SK-N-SH (cell line): ENCODE measurements at regions not wholly inside any gene's neighbourhood (a gene's known extent, or its start where the extent isn't known, plus 50 kb on each side); places are given as distances from the start of the nearest gene placed in this dataset.

ENCODE experiments used
- CTCF ChIA-PET: fragments of 300-600, 350-600 bp; formaldehyde crosslinking; extraction: SDS; loops from one replicate; lab custom pipeline; 2021; lab: Yijun Ruan, JAX
- POLR2A ChIA-PET: fragments of 350-600 bp; sonication (Branson Sonifier 250); formaldehyde crosslinking; extraction: SDS; loops from one replicate; lab custom pipeline; 2020; ENCODE audit warnings: antibody characterized with exemption, inconsistent platforms; lab: Yijun Ruan, JAX
- DNase-seq: peaks from one replicate; pipeline ENCODE4 v3.0.0; 2012
- H2AFZ ChIP-seq: fragments of 200-600 bp; sonication (generic); 2 replicates; pipeline ENCODE4 v1.8.1; 2016; ENCODE audit warnings: antibody characterized with exemption, mild to moderate bottlenecking, low read depth
- H3F3A ChIP-seq: fragments of 200-600 bp; sonication (generic); replicated peaks from 2 replicates; pipeline ENCODE3; 2016; ENCODE audit warnings: antibody characterized with exemption, mild to moderate bottlenecking; ENCODE audit not compliant: insufficient read depth
- H3K27ac ChIP-seq, 2 experiments: fragments of 200-500 bp in 1 of 2; fragments of 200-600 bp in 1 of 2; sonication (Bioruptor generic) in 1 of 2; sonication (generic), shearing (Covaris generic) in 1 of 2; 2 replicates each; pipeline versions ENCODE4 v1.5.1 to v1.6.1; 2014 to 2016; ENCODE audit warnings: low read depth in 2 of 2, inconsistent platforms in 1 of 2, low read length in 1 of 2, mild to moderate bottlenecking in 1 of 2, mixed read lengths in 1 of 2
- H3K27me3 ChIP-seq: fragments of 200-600 bp; sonication (generic), shearing (Covaris generic); 2 replicates; pipeline ENCODE4 v1.6.1; 2016; ENCODE audit warnings: mixed run types; ENCODE audit not compliant: insufficient read depth
- H3K36me3 ChIP-seq, 2 experiments: fragments of 200-500 bp in 1 of 2; fragments of 200-600 bp in 1 of 2; sonication (Bioruptor generic) in 1 of 2; sonication (generic) in 1 of 2; replicated peaks in 1 of 2; 2 replicates each; pipeline versions ENCODE3 to v1.5.1; 2014 to 2016; ENCODE audit warnings: low read length in 1 of 2, mild to moderate bottlenecking in 1 of 2; ENCODE audit not compliant: insufficient read depth in 2 of 2, control insufficient read depth in 1 of 2
- H3K4me1 ChIP-seq, 2 experiments: fragments of 200-500 bp in 1 of 2; fragments of 200-600 bp in 1 of 2; sonication (Bioruptor generic) in 1 of 2; sonication (generic), shearing (Covaris generic) in 1 of 2; 2 replicates each; pipeline versions ENCODE4 v1.5.1 to v1.6.1; 2014 to 2016; ENCODE audit warnings: low read depth in 1 of 2, low read length in 1 of 2, mixed run types in 1 of 2; ENCODE audit not compliant: insufficient read depth in 2 of 2, control insufficient read depth in 1 of 2
- H3K4me2 ChIP-seq: fragments of 200-600 bp; sonication (generic), shearing (Covaris generic); 2 replicates; pipeline ENCODE4 v1.6.1; 2017; ENCODE audit warnings: mixed run types
- H3K4me3 ChIP-seq, 2 experiments: fragments of 200-500 bp in 1 of 2; fragments of 200-600 bp in 1 of 2; sonication (Bioruptor generic) in 1 of 2; sonication (generic), shearing (Covaris generic) in 1 of 2; 2 replicates each; pipeline versions ENCODE4 v1.5.1 to v1.8.1; 2014 to 2016; ENCODE audit warnings: low read depth in 2 of 2, inconsistent platforms in 1 of 2, low read length in 1 of 2, mild to moderate bottlenecking in 1 of 2, mixed read lengths in 1 of 2, moderate library complexity in 1 of 2
- H3K79me2 ChIP-seq: fragments of 200-600 bp; sonication (generic); 2 replicates; pipeline ENCODE4 v1.8.1; 2017; ENCODE audit warnings: mild to moderate bottlenecking; ENCODE audit not compliant: insufficient read depth
- H3K9ac ChIP-seq: fragments of 200-600 bp; sonication (generic); 2 replicates; pipeline ENCODE4 v1.6.1; 2017; ENCODE audit warnings: mixed run types
- H3K9me2 ChIP-seq: fragments of 200-600 bp; sonication (generic); 2 replicates; pipeline ENCODE4 v1.6.1; 2017; ENCODE audit warnings: mixed run types
- H3K9me3 ChIP-seq: fragments of 200-600 bp; sonication (generic); 2 replicates; pipeline ENCODE4 v1.6.1; 2017; ENCODE audit warnings: mixed run types, mild to moderate bottlenecking, moderate library complexity
- H4K20me1 ChIP-seq: fragments of 200-600 bp; sonication (generic); 2 replicates; pipeline ENCODE4 v1.6.1; 2017; ENCODE audit warnings: mild to moderate bottlenecking, mixed run types; ENCODE audit not compliant: insufficient read depth
- ELF1 ChIP-seq: IDR thresholded peaks from 2 replicates; pipeline ENCODE4 v1.4.0; 2012
- EZH2phosphoT487 ChIP-seq: fragments of 200-600 bp; sonication (generic); IDR thresholded peaks from 2 replicates; pipeline ENCODE4 v1.6.1; 2017; ENCODE audit warnings: low read depth, mixed run types, mild to moderate bottlenecking, antibody characterized with exemption, moderate library complexity, borderline replicate concordance
- FOXJ3 ChIP-seq: sonication (generic); formaldehyde crosslinking; IDR thresholded peaks from 2 replicates; pipeline ENCODE4 v1.5.1; 2020; ENCODE audit warnings: mild to moderate bottlenecking, missing genetic modification reagents
- MEF2A ChIP-seq: IDR thresholded peaks from 2 replicates; pipeline ENCODE4 v1.4.0; 2012; ENCODE audit warnings: low read depth, borderline replicate concordance
- NFIC ChIP-seq: IDR thresholded peaks from 2 replicates; pipeline ENCODE4 v1.4.0; 2012; ENCODE audit warnings: borderline replicate concordance
- NRF1 ChIP-seq: IDR thresholded peaks from 2 replicates; pipeline ENCODE4 v1.6.1; 2012; ENCODE audit warnings: low read depth, mild to moderate bottlenecking, low read length
- POLR2AphosphoS5 ChIP-seq: IDR thresholded peaks from 2 replicates; pipeline ENCODE4 v1.6.1; 2012; ENCODE audit warnings: low read depth, low read length
- RAD21 ChIP-seq: IDR thresholded peaks from 2 replicates; pipeline ENCODE4 v1.6.1; 2012; ENCODE audit warnings: mild to moderate bottlenecking, low read length
- RXRA ChIP-seq: IDR thresholded peaks from 2 replicates; pipeline ENCODE4 v1.4.0; 2012; ENCODE audit warnings: low read depth, mild to moderate bottlenecking, borderline replicate concordance
- SMC3 ChIP-seq: IDR thresholded peaks from 2 replicates; pipeline ENCODE4 v1.6.1; 2012; ENCODE audit warnings: low read depth, low read length, improper control_type of control experiment
- TAF1 ChIP-seq: IDR thresholded peaks from 2 replicates; pipeline ENCODE4 v1.6.1; 2012; ENCODE audit warnings: low read depth, mild to moderate bottlenecking, low read length, moderate library complexity, borderline replicate concordance
- WGBS: methylation state at CpG from one replicate; pipeline ENCODE4 v1.1.6; 2017; ENCODE audit warnings: low lambda C conversion rate; 5-methylcytosine and 5-hydroxymethylcytosine counted together
- TF ChIP-seq, protein P1 (sequence below): IDR thresholded peaks from 2 replicates; pipeline ENCODE4 v1.4.0; 2012; ENCODE audit warnings: low read depth
- TF ChIP-seq, protein P2 (sequence below): IDR thresholded peaks from 2 replicates; pipeline ENCODE4 v1.4.0; 2012; ENCODE audit warnings: low read depth, borderline replicate concordance
- TF ChIP-seq, protein P3 (sequence below): IDR thresholded peaks from 2 replicates; pipeline ENCODE4 v1.6.1; 2012; ENCODE audit warnings: mild to moderate bottlenecking, low read depth, low read length, moderate library complexity
- TF ChIP-seq, protein P4 (sequence below): fragments of 150-350 bp; IDR thresholded peaks from 2 replicates; pipeline ENCODE4 v1.6.1; 2017; ENCODE audit warnings: antibody characterized with exemption, low read length, low read depth, borderline replicate concordance
- TF ChIP-seq, protein P5 (sequence below): fragments of 200-600 bp; sonication (generic); IDR thresholded peaks from 2 replicates; pipeline ENCODE4 v1.6.1; 2017; ENCODE audit warnings: antibody characterized with exemption, mild to moderate bottlenecking, moderate library complexity
- TF ChIP-seq, protein P6 (sequence below): IDR thresholded peaks from 2 replicates; pipeline ENCODE4; 2012

DNA sequence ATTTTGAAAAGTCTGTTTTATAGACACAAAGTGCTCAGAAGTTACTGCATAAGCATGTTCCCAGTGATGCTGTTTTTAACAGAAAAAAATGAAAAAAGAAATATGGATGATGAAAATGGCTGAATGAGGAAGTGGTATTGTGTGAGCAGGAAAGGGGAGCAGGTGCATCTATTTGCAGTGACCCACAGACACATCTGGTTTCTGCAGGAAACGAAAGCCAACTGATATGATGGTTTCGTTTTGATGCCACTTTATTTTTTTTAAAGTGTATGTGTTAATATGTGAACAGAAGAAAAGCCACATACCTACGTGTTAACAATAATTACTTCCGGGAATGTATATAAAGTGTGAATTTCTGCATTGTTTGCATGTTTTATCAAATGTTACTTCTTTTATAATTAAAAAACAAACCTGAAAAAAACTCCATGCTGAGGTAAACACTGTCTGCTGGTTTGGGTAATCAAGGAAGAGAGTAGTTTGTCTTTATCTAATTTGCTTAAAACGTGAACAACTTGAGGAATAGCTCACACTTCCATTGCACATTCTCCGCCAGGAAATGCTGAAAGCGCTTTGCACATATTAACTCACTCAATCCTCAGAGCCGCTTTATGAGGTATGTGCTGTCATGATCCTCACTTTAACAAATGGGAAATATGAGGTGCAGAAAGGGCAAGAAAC lies 1335.9 kb downstream of the TBC1D22A start:
- WGBS, result 18% methylated on average over 8 of the region's 8 CpGs
- H3K79me2 ChIP-seq, result no peaks in the 10 kb centered on the region
- CTCF ChIA-PET, result no interaction called here
- DNase-seq, result no peak
- TF ChIP-seq NRF1, result no peak
- TF ChIP-seq ELF1, result no peak
- no peak for TF ChIP-seq TAF1
- TF ChIP-seq, protein P1, sequence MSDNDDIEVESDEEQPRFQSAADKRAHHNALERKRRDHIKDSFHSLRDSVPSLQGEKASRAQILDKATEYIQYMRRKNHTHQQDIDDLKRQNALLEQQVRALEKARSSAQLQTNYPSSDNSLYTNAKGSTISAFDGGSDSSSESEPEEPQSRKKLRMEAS, result no peak
- no peak for TF ChIP-seq POLR2AphosphoS5
- no peak for TF ChIP-seq FOXJ3 (CRISPR knock-in tag)
- TF ChIP-seq, protein P2, sequence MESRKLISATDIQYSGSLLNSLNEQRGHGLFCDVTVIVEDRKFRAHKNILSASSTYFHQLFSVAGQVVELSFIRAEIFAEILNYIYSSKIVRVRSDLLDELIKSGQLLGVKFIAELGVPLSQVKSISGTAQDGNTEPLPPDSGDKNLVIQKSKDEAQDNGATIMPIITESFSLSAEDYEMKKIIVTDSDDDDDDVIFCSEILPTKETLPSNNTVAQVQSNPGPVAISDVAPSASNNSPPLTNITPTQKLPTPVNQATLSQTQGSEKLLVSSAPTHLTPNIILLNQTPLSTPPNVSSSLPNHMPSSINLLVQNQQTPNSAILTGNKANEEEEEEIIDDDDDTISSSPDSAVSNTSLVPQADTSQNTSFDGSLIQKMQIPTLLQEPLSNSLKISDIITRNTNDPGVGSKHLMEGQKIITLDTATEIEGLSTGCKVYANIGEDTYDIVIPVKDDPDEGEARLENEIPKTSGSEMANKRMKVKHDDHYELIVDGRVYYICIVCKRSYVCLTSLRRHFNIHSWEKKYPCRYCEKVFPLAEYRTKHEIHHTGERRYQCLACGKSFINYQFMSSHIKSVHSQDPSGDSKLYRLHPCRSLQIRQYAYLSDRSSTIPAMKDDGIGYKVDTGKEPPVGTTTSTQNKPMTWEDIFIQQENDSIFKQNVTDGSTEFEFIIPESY, result no peak
- TF ChIP-seq, protein P3, sequence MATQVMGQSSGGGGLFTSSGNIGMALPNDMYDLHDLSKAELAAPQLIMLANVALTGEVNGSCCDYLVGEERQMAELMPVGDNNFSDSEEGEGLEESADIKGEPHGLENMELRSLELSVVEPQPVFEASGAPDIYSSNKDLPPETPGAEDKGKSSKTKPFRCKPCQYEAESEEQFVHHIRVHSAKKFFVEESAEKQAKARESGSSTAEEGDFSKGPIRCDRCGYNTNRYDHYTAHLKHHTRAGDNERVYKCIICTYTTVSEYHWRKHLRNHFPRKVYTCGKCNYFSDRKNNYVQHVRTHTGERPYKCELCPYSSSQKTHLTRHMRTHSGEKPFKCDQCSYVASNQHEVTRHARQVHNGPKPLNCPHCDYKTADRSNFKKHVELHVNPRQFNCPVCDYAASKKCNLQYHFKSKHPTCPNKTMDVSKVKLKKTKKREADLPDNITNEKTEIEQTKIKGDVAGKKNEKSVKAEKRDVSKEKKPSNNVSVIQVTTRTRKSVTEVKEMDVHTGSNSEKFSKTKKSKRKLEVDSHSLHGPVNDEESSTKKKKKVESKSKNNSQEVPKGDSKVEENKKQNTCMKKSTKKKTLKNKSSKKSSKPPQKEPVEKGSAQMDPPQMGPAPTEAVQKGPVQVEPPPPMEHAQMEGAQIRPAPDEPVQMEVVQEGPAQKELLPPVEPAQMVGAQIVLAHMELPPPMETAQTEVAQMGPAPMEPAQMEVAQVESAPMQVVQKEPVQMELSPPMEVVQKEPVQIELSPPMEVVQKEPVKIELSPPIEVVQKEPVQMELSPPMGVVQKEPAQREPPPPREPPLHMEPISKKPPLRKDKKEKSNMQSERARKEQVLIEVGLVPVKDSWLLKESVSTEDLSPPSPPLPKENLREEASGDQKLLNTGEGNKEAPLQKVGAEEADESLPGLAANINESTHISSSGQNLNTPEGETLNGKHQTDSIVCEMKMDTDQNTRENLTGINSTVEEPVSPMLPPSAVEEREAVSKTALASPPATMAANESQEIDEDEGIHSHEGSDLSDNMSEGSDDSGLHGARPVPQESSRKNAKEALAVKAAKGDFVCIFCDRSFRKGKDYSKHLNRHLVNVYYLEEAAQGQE, result no peak
- TF ChIP-seq, protein P4, sequence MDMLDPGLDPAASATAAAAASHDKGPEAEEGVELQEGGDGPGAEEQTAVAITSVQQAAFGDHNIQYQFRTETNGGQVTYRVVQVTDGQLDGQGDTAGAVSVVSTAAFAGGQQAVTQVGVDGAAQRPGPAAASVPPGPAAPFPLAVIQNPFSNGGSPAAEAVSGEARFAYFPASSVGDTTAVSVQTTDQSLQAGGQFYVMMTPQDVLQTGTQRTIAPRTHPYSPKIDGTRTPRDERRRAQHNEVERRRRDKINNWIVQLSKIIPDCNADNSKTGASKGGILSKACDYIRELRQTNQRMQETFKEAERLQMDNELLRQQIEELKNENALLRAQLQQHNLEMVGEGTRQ, result no peak
- TF ChIP-seq EZH2phosphoT487, result no peak
- no peak for TF ChIP-seq MEF2A
- TF ChIP-seq, protein P5, sequence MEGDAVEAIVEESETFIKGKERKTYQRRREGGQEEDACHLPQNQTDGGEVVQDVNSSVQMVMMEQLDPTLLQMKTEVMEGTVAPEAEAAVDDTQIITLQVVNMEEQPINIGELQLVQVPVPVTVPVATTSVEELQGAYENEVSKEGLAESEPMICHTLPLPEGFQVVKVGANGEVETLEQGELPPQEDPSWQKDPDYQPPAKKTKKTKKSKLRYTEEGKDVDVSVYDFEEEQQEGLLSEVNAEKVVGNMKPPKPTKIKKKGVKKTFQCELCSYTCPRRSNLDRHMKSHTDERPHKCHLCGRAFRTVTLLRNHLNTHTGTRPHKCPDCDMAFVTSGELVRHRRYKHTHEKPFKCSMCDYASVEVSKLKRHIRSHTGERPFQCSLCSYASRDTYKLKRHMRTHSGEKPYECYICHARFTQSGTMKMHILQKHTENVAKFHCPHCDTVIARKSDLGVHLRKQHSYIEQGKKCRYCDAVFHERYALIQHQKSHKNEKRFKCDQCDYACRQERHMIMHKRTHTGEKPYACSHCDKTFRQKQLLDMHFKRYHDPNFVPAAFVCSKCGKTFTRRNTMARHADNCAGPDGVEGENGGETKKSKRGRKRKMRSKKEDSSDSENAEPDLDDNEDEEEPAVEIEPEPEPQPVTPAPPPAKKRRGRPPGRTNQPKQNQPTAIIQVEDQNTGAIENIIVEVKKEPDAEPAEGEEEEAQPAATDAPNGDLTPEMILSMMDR, result no peak
- TF ChIP-seq, protein P6, sequence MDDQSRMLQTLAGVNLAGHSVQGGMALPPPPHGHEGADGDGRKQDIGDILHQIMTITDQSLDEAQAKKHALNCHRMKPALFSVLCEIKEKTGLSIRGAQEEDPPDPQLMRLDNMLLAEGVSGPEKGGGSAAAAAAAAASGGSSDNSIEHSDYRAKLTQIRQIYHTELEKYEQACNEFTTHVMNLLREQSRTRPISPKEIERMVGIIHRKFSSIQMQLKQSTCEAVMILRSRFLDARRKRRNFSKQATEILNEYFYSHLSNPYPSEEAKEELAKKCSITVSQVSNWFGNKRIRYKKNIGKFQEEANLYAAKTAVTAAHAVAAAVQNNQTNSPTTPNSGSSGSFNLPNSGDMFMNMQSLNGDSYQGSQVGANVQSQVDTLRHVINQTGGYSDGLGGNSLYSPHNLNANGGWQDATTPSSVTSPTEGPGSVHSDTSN, result no peak
- no peak for TF ChIP-seq SMC3
- no peak for TF ChIP-seq RXRA
- TF ChIP-seq RAD21, result no peak
- TF ChIP-seq NFIC, result no peak
- TF ChIP-seq, all 33 proteins: peak for 0
- H3K9me2 ChIP-seq, result no peaks in the 10 kb centered on the region
- no peaks in the 10 kb centered on the region for H3K9me3 ChIP-seq
- POLR2A ChIA-PET, result no interaction called here
- no peaks in the 10 kb centered on the region for H3F3A ChIP-seq
- no peak overlapping the region for H2AFZ ChIP-seq
- no peaks in the 10 kb centered on the region for H3K36me3 ChIP-seq
- H3K27ac ChIP-seq, result no peak overlapping the region
- H3K4me2 ChIP-seq, result no peak overlapping the region
- H3K27me3 ChIP-seq, result no peaks in the 10 kb centered on the region; the same call in 1 of the 2 replicates
- H4K20me1 ChIP-seq, result no peaks in the 10 kb centered on the region
- no peak overlapping the region for H3K9ac ChIP-seq
- H3K4me3 ChIP-seq, result no peak overlapping the region
- no peaks in the 10 kb centered on the region for H3K4me1 ChIP-seq
